ENCODE measurements at regions not wholly inside any gene's neighbourhood (a gene's known extent, or its start where the extent isn't known, plus 50 kb on each side); places are given as distances from the start of the nearest gene placed in this dataset.
A peak's percentile ranks its signal among the peaks of the same experiment; 100 is the strongest.

GRCh38 chr10:29947701-29948060 is 111.7 kb downstream of the JCAD start:
- no peak for DNase-seq (ENCODE audit: low read depth in 2 of 2)
- H3K4me3 ChIP-seq (replicated peaks in 1 of 2; ENCODE audit: low read depth in 2 of 2, low read length in 2 of 2), result no peak overlapping the region
- no peak for TF ChIP-seq CTCF (IDR thresholded peaks at IDR 0.05; ENCODE audit: low read depth, low read length)

GRCh38 chr10:29946953-29947700 is 112.3 kb downstream of the JCAD start:
- no peak for TF ChIP-seq CTCF (IDR thresholded peaks at IDR 0.05; ENCODE audit: low read depth, low read length)
- H3K4me3 ChIP-seq (replicated peaks in 1 of 2; ENCODE audit: low read depth in 2 of 2, low read length in 2 of 2), result no peak overlapping the region
- peak; percentile 85 to 91 for DNase-seq (ENCODE audit: low read depth in 2 of 2)

- no peak overlapping the region for H3K4me3 ChIP-seq (replicated peaks in 1 of 2; ENCODE audit: low read depth in 2 of 2, low read length in 2 of 2)
- no peak for DNase-seq (ENCODE audit: low read depth in 2 of 2)
- TF ChIP-seq CTCF (IDR thresholded peaks at IDR 0.05; ENCODE audit: low read depth, low read length), result no peak
Observed at GRCh38 chr10:29946614-29946952, 112.8 kb downstream of the JCAD start.

- TF ChIP-seq CTCF (IDR thresholded peaks at IDR 0.05; ENCODE audit: low read depth, low read length), result no peak
- no peak for DNase-seq (ENCODE audit: low read depth in 2 of 2)
- no peak overlapping the region for H3K4me3 ChIP-seq (replicated peaks in 1 of 2; ENCODE audit: low read depth in 2 of 2, low read length in 2 of 2)
Observed at GRCh38 chr10:29941476-29941875, 117.9 kb downstream of the JCAD start.

GRCh38 chr10:29932991-29933390 is 126.4 kb downstream of the JCAD start:
- no peak overlapping the region for H3K4me3 ChIP-seq (replicated peaks in 1 of 2; ENCODE audit: low read depth in 2 of 2, low read length in 2 of 2)
- TF ChIP-seq CTCF (IDR thresholded peaks at IDR 0.05; ENCODE audit: low read depth, low read length), result no peak
- no peak for DNase-seq (ENCODE audit: low read depth in 2 of 2)

- no peak overlapping the region for H3K4me3 ChIP-seq (replicated peaks in 1 of 2; ENCODE audit: low read depth in 2 of 2, low read length in 2 of 2)
- TF ChIP-seq CTCF (IDR thresholded peaks at IDR 0.05; ENCODE audit: low read depth, low read length), result no peak
- DNase-seq (ENCODE audit: low read depth in 2 of 2), result no peak
Observed at GRCh38 chr10:29931833-29932232, 127.6 kb downstream of the JCAD start.

GRCh38 chr10:29929006-29929405 is 130.4 kb downstream of the JCAD start:
- no peak for TF ChIP-seq CTCF (IDR thresholded peaks at IDR 0.05; ENCODE audit: low read depth, low read length)
- DNase-seq (ENCODE audit: low read depth in 2 of 2), result no peak
- H3K4me3 ChIP-seq (replicated peaks in 1 of 2; ENCODE audit: low read depth in 2 of 2, low read length in 2 of 2), result no peak overlapping the region

Data from cardiac fibroblast (primary cell).